ENCODE measurements at regions not wholly inside any gene's neighbourhood (a gene's known extent, or its start where the extent isn't known, plus 50 kb on each side); places are given as distances from the start of the nearest gene placed in this dataset.

- Mint-ChIP-seq H3K27ac (no peak overlapping the region), H3K9me3 (no peaks in the 10 kb centered on the region), H3K27me3 (ENCODE audit: insufficient read depth) (no peaks in the 10 kb centered on the region), H3K36me3 (ENCODE audit: low read depth) (no peaks in the 10 kb centered on the region), H3K4me3 (no peak overlapping the region), H3K4me1 (ENCODE audit: low read depth) (no peaks in the 10 kb centered on the region)
- no peak for DNase-seq (ENCODE audit: low spot score)
- intact Hi-C loops (cut with micrococcal nuclease), result no loop called here
Measured at GRCh38 chr2:145007093-145007959, 487.4 kb upstream of the ZEB2 start.

GRCh38 chr2:145002624-145003023, 482.7 kb upstream of the ZEB2 start:
- intact Hi-C loops (cut with micrococcal nuclease), result no loop called here
- no peak for DNase-seq (ENCODE audit: low spot score)
- Mint-ChIP-seq H3K4me3 (no peak overlapping the region), H3K9me3 (no peaks in the 10 kb centered on the region), H3K36me3 (ENCODE audit: low read depth) (no peaks in the 10 kb centered on the region), H3K27me3 (ENCODE audit: insufficient read depth) (no peaks in the 10 kb centered on the region), H3K27ac (no peak overlapping the region), H3K4me1 (ENCODE audit: low read depth) (no peaks in the 10 kb centered on the region)

GRCh38 chr2:145000376-145000775, 480.5 kb upstream of the ZEB2 start:
- no peaks in the 10 kb centered on the region for H3K4me1 Mint-ChIP-seq (ENCODE audit: low read depth)
- intact Hi-C loops (cut with micrococcal nuclease), result no loop called here
- no peak overlapping the region for H3K4me3 Mint-ChIP-seq

GRCh38 chr2:144999936-145000335, 480.0 kb upstream of the ZEB2 start:
- H3K4me1 Mint-ChIP-seq (ENCODE audit: low read depth), result no peaks in the 10 kb centered on the region
- H3K36me3 Mint-ChIP-seq (ENCODE audit: low read depth), result no peaks in the 10 kb centered on the region
- intact Hi-C loops (cut with micrococcal nuclease), result no loop called here

More at GRCh38 chr2:145000376-145000775, 480.5 kb upstream of the ZEB2 start:
- H3K9me3 Mint-ChIP-seq, result no peaks in the 10 kb centered on the region
- no peak overlapping the region for H3K27ac Mint-ChIP-seq
- H3K36me3 Mint-ChIP-seq (ENCODE audit: low read depth), result no peaks in the 10 kb centered on the region
- no peak for DNase-seq (ENCODE audit: low spot score)
- H3K27me3 Mint-ChIP-seq (ENCODE audit: insufficient read depth), result no peaks in the 10 kb centered on the region

GRCh38 chr2:144999071-144999875, 479.4 kb upstream of the ZEB2 start:
- no peak overlapping the region for H3K27ac Mint-ChIP-seq
- no peaks in the 10 kb centered on the region for H3K9me3 Mint-ChIP-seq
- no peaks in the 10 kb centered on the region for H3K4me1 Mint-ChIP-seq (ENCODE audit: low read depth)
- H3K4me3 Mint-ChIP-seq, result no peak overlapping the region
- no peak for DNase-seq (ENCODE audit: low spot score)
- no peaks in the 10 kb centered on the region for H3K36me3 Mint-ChIP-seq (ENCODE audit: low read depth)
- intact Hi-C loops (cut with micrococcal nuclease), result no loop called here
- H3K27me3 Mint-ChIP-seq (ENCODE audit: insufficient read depth), result no peaks in the 10 kb centered on the region

More at GRCh38 chr2:144999936-145000335, 480.0 kb upstream of the ZEB2 start:
- DNase-seq (ENCODE audit: low spot score), result no peak
- H3K27ac Mint-ChIP-seq, result no peak overlapping the region
- no peaks in the 10 kb centered on the region for H3K27me3 Mint-ChIP-seq (ENCODE audit: insufficient read depth)
- no peaks in the 10 kb centered on the region for H3K9me3 Mint-ChIP-seq
- H3K4me3 Mint-ChIP-seq, result no peak overlapping the region

- Mint-ChIP-seq H3K27me3 (ENCODE audit: insufficient read depth) (no peaks in the 10 kb centered on the region), H3K4me3 (no peak overlapping the region), H3K27ac (no peak overlapping the region), H3K9me3 (no peaks in the 10 kb centered on the region), H3K4me1 (ENCODE audit: low read depth) (no peaks in the 10 kb centered on the region), H3K36me3 (ENCODE audit: low read depth) (no peaks in the 10 kb centered on the region)
- no peak for DNase-seq (ENCODE audit: low spot score)
- intact Hi-C loops (cut with micrococcal nuclease), result no loop called here
Measured at GRCh38 chr2:144998435-144998834, 478.5 kb upstream of the ZEB2 start.

GRCh38 chr2:144996225-144996795, 476.4 kb upstream of the ZEB2 start:
- Mint-ChIP-seq H3K9me3 (no peaks in the 10 kb centered on the region), H3K36me3 (ENCODE audit: low read depth) (no peaks in the 10 kb centered on the region), H3K4me3 (no peak overlapping the region), H3K4me1 (ENCODE audit: low read depth) (no peaks in the 10 kb centered on the region), H3K27ac (no peak overlapping the region), H3K27me3 (ENCODE audit: insufficient read depth) (no peaks in the 10 kb centered on the region)
- no peak for DNase-seq (ENCODE audit: low spot score)
- intact Hi-C loops (cut with micrococcal nuclease), result no loop called here

GRCh38 chr2:144995482-144995881, 475.6 kb upstream of the ZEB2 start:
- H3K27ac Mint-ChIP-seq, result no peak overlapping the region
- intact Hi-C loops (cut with micrococcal nuclease), result no loop called here
- no peak overlapping the region for H3K4me3 Mint-ChIP-seq
- H3K4me1 Mint-ChIP-seq (ENCODE audit: low read depth), result no peaks in the 10 kb centered on the region
- no peaks in the 10 kb centered on the region for H3K27me3 Mint-ChIP-seq (ENCODE audit: insufficient read depth)
- no peaks in the 10 kb centered on the region for H3K36me3 Mint-ChIP-seq (ENCODE audit: low read depth)
- DNase-seq (ENCODE audit: low spot score), result no peak
- H3K9me3 Mint-ChIP-seq, result no peaks in the 10 kb centered on the region

- no peak overlapping the region for H3K4me3 Mint-ChIP-seq
- H3K9me3 Mint-ChIP-seq, result no peaks in the 10 kb centered on the region
- intact Hi-C loops (cut with micrococcal nuclease), result no loop called here
- no peaks in the 10 kb centered on the region for H3K36me3 Mint-ChIP-seq (ENCODE audit: low read depth)
- no peaks in the 10 kb centered on the region for H3K4me1 Mint-ChIP-seq (ENCODE audit: low read depth)
- no peaks in the 10 kb centered on the region for H3K27me3 Mint-ChIP-seq (ENCODE audit: insufficient read depth)
- H3K27ac Mint-ChIP-seq, result no peak overlapping the region
- DNase-seq (ENCODE audit: low spot score), result no peak
Measured at GRCh38 chr2:144990661-144991060, 470.7 kb upstream of the ZEB2 start.

- no peak for DNase-seq (ENCODE audit: low spot score)
- Mint-ChIP-seq H3K27ac (no peak overlapping the region), H3K9me3 (no peaks in the 10 kb centered on the region), H3K36me3 (ENCODE audit: low read depth) (no peaks in the 10 kb centered on the region), H3K4me1 (ENCODE audit: low read depth) (no peaks in the 10 kb centered on the region), H3K27me3 (ENCODE audit: insufficient read depth) (no peaks in the 10 kb centered on the region), H3K4me3 (no peak overlapping the region)
- intact Hi-C loops (cut with micrococcal nuclease), result no loop called here
Measured at GRCh38 chr2:144989579-144990270, 469.8 kb upstream of the ZEB2 start.

GRCh38 chr2:144988591-144988990, 468.7 kb upstream of the ZEB2 start:
- Mint-ChIP-seq H3K4me3 (no peak overlapping the region), H3K27ac (no peak overlapping the region), H3K27me3 (ENCODE audit: insufficient read depth) (no peaks in the 10 kb centered on the region), H3K9me3 (no peaks in the 10 kb centered on the region), H3K4me1 (ENCODE audit: low read depth) (no peaks in the 10 kb centered on the region), H3K36me3 (ENCODE audit: low read depth) (no peaks in the 10 kb centered on the region)
- intact Hi-C loops (cut with micrococcal nuclease), result no loop called here
- DNase-seq (ENCODE audit: low spot score), result no peak

GRCh38 chr2:144986691-144987090, 466.8 kb upstream of the ZEB2 start:
- no peak for DNase-seq (ENCODE audit: low spot score)
- H3K27ac Mint-ChIP-seq, result no peak overlapping the region
- no peaks in the 10 kb centered on the region for H3K27me3 Mint-ChIP-seq (ENCODE audit: insufficient read depth)
- H3K9me3 Mint-ChIP-seq, result no peaks in the 10 kb centered on the region
- no peaks in the 10 kb centered on the region for H3K4me1 Mint-ChIP-seq (ENCODE audit: low read depth)
- no peaks in the 10 kb centered on the region for H3K36me3 Mint-ChIP-seq (ENCODE audit: low read depth)
- intact Hi-C loops (cut with micrococcal nuclease), result no loop called here
- H3K4me3 Mint-ChIP-seq, result no peak overlapping the region

All from activated T-helper 1 cell treated with anti-CD3 and anti-CD28 coated beads, Interleukin-12 subunit alpha, Interleukin-12 subunit beta, Interleukin-2, Interleukin-4 antibody, amounts not matched to agents 30 ng/mL and 10 ng/mL and 1 ng/mL, durations not matched to agents 14 hours and 24 hours and 36 hours (primary cell).